NCI-H2171 treated with DMSO at 0.1 percent for 48 hours (cell line): ENCODE measurements at regions not wholly inside any gene's neighbourhood (a gene's known extent, or its start where the extent isn't known, plus 50 kb on each side); places are given as distances from the start of the nearest gene placed in this dataset.
"Not testable (repeated sequence)": the region's sequence is repeated elsewhere in the genome, so short reads cannot be mapped to it uniquely, and the experiment has no call there.

Experiments used
- DNase-seq: peaks from one replicate; lab custom pipeline; 2025; lab: John Stamatoyannopoulos, UW

DNA sequence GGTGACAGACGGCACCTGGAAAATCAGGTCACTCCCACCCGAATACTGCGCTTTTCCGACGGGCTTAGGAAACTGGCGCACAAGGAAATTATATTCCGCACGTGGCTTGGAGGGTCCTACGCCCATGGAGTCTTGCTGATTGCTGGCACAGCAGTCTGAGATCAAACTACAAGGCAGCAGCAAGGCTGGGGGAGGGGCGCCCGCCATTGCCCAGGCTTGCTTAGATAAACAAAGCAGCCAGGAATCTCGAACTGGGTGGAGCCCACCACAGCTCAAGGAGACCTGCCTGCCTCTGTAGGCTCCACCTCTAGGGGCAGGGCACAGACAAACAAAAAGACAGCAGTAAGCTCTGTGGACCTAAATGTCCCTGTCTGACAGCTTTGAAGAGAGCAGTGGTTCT lies 394.3 kb downstream of the PTH2R start:
- DNase-seq: not testable (repeated sequence)

DNA sequence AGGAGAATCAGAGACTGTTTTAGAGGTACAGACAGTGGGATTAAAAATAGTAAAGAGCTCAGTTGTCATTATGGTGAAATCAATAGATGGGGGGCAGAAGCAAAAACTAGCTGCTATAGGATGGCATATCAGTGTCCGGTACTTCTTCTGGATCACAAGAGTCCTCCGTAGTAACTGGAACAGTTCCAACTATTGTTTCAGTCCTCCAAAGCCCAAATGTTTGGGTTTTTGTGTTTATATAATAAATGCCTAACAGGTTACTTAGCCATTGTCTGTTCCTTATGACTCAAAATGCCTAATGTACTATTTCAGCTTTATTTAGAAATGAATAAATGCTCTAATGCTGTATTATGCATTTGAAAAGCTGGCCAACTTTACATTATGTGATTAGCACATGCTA lies 401.2 kb downstream of the PTH2R start:
- no peak for DNase-seq

DNA sequence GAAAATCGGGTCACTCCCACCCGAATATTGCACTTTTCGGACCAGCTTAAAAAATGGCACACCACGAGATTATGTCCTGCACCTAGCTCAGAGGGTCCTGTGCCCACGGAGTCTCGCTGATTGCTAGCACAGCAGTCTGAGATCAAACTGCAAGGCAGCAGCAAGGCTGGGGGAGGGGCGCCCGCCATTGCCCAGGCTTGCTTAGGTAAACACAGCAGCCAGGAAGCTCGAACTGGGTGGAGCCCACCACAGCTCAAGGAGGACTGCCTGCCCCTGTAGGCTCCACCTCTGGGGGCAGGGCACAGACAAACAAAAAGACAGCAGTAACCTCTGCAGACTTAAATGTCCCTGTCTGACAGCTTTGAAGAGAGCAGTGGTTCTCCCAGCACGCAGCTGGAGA lies 405.3 kb downstream of the PTH2R start:
- DNase-seq: not testable (repeated sequence)

DNA sequence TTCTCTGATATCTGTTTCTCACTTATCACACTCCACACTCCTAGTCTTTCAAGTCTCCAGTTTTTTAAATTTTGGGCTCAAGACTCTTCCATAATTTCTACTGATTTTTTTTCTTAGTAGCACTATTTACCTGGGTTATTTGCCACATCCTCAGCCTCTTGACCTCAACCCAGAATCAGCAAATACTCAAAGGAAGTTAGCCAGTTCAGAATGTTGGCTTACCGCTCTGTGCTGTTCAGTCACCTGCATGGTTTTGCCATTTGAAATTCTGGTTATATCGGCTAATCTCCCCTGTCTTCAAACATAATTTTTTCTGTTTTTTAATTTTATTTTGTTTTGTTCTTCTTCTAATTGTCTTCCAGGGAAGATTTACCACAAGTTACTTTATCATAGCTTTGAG lies 412.6 kb downstream of the PTH2R start:
- no peak for DNase-seq

DNA sequence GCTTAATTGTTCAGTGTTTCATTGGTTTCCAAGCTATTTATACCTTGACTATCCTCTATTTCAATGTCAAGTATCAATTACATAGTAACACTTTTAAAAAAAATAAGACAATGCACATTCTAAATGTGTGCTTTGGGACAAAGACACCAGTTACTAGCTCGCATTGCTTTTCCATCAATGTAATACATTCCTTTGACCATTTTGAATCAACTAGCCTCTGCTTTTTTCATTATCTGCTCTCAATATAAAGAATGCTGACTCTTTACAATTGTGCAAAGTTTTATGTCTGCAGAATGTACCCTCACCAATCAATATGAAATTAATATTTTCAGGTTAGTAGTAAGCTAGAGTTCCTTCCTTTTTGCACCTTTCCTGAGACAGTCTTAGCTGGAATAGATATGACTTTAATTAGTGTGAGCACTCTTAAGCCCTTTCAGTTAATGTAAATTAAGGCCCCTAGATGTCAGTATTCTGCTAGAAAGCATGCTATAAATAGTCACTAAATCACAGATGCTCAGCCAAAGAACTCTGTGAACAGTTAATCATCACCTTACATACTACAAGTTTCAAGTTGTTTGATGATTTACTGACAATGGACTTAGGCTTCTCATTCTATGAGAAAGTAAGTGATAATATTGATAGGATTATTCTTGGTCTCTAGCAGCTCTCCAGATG lies 413.6 kb downstream of the PTH2R start:
- DNase-seq: peak; percentile 67

DNA sequence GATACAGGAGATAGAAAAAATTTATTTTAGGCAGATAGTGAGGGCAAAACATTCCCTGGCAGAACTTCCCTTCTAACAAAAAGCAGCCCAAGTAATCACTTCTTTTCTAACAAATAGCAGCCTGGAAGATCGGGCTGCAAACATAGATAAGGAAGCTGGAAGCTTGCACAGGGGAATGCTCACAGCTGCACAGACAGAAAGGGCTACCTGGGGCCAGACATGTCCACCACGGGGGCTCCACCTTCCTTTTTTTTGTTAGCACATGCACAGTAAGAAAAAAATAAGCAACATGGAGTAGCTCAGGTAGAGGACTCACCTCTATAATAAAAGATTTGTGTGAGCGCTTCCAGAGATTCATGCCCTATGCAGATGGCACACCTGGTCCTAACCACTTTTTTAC lies 420.5 kb downstream of the PTH2R start:
- no peak for DNase-seq

DNA sequence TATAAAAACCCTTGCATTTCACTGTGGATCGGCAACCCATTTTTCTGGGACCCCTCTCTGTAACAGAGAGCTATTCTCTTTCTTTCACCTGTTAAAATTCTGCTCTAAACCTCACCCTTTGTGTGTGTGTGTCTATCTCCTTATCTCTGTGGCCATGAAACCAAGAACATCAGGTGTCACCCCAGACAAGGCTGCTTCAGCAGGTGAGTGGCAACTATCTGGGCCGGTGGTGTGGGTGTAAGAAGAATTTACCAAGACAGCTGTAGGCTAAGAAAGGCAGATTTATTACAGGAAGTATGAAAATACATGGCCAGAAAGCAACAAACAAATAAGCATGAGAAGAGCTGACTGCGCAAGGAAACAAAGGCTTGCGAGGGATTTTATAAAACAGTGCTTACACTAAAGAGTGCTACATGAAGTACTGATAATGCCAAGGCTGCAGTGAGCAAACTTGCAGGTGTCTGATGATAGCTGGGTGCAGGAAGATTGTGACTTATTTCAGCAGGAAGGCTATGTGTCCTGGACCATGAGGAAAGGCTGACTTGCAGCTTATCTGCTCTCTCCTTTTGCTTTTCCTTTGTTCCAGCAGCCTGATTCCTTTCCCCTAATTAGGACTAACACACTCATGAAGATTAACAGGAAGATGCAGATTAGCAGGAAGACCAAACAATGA lies 421.1 kb downstream of the PTH2R start:
- no peak for DNase-seq

DNA sequence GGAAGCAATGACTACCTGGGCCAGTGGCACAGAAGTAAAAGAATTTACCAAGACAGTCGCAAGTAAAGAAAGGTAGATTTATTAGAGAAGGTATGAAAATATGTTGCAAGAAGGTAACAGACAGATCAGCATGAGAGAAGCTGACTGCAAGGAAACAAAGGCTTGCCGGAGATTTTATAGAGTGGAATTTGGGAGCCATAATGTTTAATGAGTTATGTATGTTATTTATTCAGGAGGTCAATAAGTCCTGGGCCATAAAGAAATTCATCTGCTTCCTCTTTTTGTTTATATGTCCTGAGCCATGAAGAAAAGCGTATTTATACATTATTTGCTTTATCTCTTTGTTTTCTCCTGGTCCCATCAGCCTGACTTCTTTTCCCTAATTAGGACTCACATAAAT lies 423.6 kb downstream of the PTH2R start:
- no peak for DNase-seq

DNA sequence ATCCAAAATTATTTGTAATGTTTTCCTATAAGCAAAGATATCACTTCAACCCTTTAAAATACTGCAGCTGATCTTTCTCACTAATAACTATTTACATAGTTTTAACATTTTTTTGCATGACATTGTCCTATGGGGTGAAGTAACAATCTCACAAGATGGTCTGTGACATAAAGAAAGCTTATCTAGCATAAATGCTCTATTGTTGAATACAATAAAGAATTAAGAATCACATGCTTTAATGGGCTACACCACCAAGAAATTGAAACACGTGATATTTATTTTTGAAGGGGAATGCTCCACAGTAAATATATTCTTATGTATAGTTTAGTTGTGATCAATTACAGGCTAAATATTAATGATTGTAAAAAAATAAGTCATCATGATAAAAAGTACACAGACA lies 441.1 kb downstream of the PTH2R start:
- DNase-seq: no peak

DNA sequence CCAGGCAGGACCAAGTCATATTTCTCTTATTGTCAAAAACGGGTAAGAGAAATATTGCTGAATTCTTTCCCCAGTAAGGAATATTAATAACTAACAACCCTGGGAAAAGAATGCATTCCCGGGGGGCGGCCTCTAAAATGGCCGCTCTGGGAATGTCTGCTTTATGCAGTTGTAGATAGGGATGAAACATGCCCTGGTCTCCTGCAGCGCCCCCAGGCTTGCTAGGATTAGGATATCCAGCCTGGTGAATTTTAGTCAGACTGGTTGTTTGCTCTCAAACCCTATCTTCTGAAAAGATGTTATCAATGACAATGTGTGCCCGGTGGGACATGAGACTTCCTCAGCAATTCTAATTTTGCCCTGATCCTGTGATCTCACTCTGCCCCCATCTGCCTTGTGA lies 448.1 kb downstream of the PTH2R start:
- no peak for DNase-seq

DNA sequence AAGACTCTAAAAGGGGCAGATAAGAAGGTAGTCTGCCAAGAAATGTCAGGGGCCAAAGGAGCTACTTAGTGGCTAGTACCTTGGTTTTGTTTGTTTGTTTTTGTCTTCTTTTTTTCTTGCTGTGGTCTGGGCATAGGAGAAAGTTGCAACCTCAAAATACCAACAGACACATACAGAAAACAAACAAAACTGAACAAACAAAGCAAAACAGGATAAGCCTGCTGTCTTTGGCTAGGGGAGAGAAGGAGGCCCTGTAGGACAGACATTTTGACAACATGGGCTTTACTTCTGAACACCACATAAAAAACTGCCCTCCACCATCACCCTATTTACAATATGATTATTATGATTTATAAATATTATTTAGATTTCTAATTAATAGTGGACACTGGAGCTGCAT lies 460.8 kb downstream of the PTH2R start:
- no peak for DNase-seq

DNA sequence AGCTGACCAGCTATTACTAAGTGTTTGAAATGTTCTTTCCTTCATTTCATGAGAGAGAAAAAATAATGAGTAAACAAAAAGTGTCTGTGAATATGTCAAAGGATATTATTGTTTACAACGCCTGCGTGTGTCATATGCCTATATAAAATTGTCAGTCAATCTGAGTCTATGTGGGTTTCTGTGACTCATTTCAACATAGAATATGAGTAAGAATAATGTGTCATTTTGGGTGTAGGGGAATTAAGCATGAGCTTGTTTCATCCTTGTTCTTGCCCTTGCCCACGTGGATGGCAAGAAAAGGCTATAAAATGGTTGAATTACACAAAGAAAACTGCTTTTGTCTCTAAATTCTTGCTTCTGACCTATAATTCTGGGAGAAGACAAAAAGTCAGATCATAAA lies 466.0 kb downstream of the PTH2R start:
- DNase-seq: no peak

DNA sequence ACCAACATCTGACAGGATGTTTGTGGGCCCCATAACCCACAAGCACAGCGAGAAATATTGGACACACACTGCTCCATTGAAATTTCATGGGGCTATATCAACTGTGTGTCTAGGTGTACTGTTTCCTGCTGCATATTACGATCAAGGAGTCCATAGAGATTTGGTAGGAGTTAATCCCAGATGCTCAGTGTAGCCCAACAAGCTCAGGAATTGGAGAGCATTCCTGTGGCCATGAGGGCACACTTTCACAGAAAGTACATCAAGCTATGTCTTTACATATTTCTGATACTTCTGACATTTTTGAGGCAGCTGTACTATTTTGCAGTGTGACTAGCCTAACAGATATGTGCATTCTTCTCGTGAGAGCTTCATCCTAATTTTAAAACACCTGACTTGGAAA lies 473.1 kb downstream of the PTH2R start:
- DNase-seq: no peak

DNA sequence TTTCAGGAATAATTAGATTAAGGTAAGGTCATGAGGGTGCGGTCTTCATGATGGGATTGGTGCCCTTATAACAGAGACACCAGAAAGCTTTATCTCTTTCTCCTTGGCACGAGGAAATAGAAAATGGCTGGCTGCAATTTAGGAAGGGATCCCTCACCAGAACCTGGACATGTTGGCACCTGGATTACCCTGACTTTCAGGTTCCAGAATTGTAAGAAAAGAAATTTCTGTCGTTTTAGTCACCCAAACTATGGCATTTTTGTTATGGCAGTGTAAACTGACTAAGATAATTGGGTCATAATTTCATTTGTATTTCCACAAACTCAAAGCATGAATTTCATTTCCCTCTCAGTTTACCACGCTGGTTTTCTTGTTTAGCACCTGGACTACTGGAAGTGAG lies 473.6 kb downstream of the PTH2R start:
- no peak for DNase-seq

DNA sequence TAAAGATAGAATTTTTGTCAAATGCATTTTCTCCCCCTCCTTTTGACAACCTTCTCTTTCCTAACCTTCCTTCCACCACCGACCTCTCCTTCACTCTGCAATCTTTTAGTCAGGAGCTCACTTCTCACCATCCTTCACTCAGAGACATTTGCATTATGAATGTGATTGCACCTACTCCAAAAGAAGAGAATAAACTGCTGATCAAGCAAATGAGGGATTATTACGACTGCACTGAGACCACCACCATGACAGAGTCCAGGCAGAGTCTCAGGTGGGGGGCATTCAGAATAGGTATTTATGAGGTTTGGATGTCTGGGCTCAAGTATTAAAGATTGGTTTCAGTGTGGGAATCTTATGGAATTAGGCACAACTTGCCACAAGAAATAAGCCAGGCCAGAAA lies 483.9 kb downstream of the PTH2R start:
- DNase-seq: no peak

DNA sequence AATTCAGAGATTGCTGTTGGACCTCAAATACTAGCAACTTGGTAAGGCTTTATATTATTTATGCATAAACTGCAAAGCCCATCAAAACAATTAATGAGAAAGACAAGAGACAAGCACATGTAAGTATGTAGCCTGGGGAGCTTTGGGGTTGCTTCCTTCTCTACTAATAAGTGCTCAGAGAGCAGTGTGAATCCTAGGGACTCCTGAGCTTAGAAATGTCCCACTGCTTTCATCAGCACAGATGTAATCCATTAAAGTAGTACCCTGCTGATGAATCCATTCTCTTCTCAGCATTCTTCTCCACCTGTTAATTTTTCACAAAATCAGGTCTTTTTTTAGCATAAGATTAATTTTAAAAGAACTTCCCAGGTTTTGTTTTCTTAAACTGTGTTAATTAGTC lies 485.6 kb downstream of the PTH2R start:
- DNase-seq: no peak

DNA sequence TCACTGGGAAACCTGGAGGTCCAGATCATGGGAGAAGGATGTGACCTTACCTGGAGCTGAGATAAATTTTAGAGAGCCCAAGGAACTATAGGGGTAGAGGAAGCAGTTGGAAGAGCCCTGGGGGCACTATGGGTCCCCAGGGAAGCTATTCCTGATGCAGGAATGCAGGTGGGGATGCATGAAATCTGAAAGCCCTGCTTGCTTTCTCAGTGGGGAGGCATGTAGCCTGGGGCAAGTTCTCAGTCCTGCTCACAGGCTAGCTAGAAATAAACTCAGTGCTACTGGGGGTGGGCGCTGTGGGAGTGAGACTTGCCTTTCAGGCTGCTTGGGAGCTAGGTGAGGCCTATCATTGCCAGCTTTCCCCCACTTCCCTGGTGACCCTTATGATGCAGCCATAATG lies 499.7 kb downstream of the PTH2R start:
- DNase-seq: no peak

DNA sequence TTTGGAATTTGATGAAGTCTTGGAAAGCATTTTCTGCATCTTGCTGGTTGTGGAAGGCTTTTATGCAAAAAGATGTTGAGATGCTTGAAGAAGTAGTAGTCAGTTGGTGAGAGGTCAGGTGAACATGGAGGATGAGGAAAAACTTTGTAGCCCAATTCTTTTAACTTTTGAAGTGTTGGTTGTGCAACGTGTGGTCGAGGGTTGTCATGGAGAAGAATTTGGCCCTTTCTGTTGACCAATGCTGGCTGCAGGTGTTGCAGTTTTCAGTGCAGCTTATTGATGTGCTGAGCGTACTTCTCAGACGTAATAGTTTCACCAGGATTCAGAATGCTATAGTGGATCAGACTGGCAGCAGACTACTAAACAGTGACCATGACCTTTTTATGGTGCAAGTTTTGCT lies 508.4 kb upstream of the MAP2 start:
- no peak for DNase-seq

DNA sequence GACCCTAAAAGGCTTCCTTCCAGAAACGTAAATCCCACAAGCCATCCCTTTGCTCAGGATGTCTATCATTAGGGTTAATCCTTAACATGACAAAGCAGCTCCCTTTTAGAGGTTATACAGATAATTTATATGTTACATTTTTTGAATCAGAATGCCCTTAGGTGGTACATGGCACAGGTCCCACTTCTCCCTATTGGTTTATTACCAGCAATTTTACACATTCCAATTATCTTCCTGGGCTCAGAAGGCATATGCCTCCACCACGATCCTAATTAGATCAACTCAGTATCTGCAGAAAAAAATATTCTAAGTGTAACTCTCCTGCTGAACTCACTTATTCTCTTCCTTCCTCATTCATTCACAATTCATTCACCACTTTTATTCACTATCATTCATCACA lies 507.0 kb upstream of the MAP2 start:
- no peak for DNase-seq

DNA sequence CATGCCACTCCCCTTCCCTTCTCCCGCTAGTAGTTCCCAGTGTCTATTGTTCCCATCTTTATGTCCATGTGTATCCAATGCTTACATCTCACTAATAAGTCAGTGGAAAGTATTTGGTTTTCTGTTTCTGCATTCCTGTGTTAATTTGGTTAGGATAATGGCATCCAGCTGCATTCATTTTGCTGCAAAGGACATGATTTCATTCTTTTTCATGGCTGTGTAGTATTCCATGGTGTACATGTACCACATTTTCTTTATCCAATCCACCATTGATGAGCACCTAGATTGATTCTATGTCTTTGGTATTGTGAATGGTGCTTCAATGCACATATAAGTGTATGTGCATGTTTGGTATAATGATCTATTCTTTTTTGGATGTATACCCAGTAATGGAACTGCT lies 502.5 kb upstream of the MAP2 start:
- not testable (repeated sequence) for DNase-seq

DNA sequence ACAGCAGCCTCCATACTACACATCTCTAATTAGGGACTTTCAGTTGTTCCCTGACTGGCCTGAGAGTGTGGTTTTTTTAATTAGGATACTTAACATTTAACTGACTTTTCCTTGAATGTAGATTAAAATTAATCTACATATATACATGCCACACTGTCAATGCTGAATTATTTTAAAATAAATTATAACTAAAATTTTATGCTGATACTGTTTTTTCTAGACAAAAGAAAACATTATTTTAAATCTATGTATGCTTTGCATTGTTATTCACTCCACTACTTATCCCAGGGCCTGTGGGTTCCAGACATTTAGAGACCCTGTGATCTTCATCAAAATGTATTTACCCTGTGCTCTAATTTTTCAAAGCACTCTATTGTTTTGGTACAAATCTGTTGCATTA lies 496.0 kb upstream of the MAP2 start:
- DNase-seq: no peak

DNA sequence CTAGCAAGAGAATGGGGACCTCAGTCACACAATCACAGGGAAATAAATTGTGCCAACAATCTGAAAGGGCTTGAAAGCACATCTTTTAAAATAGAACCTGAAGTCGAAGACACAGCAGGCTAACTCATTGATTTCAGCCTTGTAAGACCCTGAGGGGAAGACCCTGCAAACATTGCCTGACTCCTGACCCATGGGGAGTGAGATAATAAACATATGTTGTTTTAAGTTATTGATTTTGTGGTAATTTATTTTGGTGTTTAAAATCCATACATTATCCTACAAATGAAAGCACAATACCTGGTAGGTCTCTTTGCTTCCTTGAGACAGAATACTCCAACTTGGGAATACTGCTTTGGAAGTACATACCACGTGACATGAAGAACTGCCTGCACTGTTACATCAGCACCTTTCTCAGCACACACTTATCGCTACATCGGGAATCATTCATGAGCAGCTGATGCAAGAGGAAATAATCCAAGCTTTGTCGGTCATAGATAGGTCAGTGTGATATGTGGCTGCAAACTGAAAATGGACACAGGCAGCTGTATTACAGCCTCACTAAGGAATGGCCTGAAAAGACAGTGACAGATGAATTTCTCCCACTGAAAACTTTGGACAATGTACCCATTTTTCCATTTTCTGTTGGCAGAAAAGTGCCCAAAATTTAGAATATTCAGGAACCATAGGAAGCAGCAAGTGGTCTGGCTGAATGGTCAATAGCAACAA lies 494.5 kb upstream of the MAP2 start:
- DNase-seq: no peak

DNA sequence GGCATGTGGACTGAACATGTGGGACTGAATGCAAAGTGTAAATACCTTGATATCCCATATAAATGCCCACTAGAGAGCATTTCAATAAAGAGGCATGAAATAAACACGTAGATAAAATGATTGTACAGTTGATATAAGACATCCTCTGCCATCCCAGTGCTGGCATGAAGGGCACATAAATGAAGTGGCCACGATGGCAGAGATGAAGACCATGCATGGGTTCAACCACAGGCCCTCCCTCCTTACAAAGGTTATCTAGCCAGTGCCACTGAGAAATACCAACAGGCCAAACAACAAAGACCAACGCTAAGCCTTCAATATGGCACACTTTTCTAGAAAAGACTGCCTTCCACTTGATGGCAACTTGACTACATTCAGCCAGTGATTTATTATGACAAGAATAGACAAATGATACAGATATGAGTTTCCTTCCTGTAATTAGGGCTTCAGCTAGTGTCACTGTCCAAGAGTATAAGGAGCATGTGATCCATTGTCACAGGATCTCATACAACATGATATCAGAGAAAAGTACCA lies 493.9 kb upstream of the MAP2 start:
- no peak for DNase-seq
